SK-N-SH (cell line): ENCODE measurements at regions not wholly inside any gene's neighbourhood (a gene's known extent, or its start where the extent isn't known, plus 50 kb on each side); places are given as distances from the start of the nearest gene placed in this dataset.

Experiments used
- CTCF ChIA-PET: fragments of 300-600, 350-600 bp; formaldehyde crosslinking; extraction: SDS; loops from one replicate; lab custom pipeline; 2021; lab: Yijun Ruan, JAX
- POLR2A ChIA-PET: fragments of 350-600 bp; sonication (Branson Sonifier 250); formaldehyde crosslinking; extraction: SDS; loops from one replicate; lab custom pipeline; 2020; ENCODE audit warnings: antibody characterized with exemption, inconsistent platforms; lab: Yijun Ruan, JAX
- DNase-seq: peaks from one replicate; pipeline ENCODE4 v3.0.0; 2012
- H2AFZ ChIP-seq: fragments of 200-600 bp; sonication (generic); 2 replicates; pipeline ENCODE4 v1.8.1; 2016; ENCODE audit warnings: antibody characterized with exemption, mild to moderate bottlenecking, low read depth
- H3F3A ChIP-seq: fragments of 200-600 bp; sonication (generic); replicated peaks from 2 replicates; pipeline ENCODE3; 2016; ENCODE audit warnings: antibody characterized with exemption, mild to moderate bottlenecking; ENCODE audit not compliant: insufficient read depth
- H3K27ac ChIP-seq, 2 experiments: fragments of 200-500 bp in 1 of 2; fragments of 200-600 bp in 1 of 2; sonication (Bioruptor generic) in 1 of 2; sonication (generic), shearing (Covaris generic) in 1 of 2; 2 replicates each; pipeline versions ENCODE4 v1.5.1 to v1.6.1; 2014 to 2016; ENCODE audit warnings: low read depth in 2 of 2, inconsistent platforms in 1 of 2, low read length in 1 of 2, mild to moderate bottlenecking in 1 of 2, mixed read lengths in 1 of 2
- H3K27me3 ChIP-seq: fragments of 200-600 bp; sonication (generic), shearing (Covaris generic); 2 replicates; pipeline ENCODE4 v1.6.1; 2016; ENCODE audit warnings: mixed run types; ENCODE audit not compliant: insufficient read depth
- H3K36me3 ChIP-seq, 2 experiments: fragments of 200-500 bp in 1 of 2; fragments of 200-600 bp in 1 of 2; sonication (Bioruptor generic) in 1 of 2; sonication (generic) in 1 of 2; replicated peaks in 1 of 2; 2 replicates each; pipeline versions ENCODE3 to v1.5.1; 2014 to 2016; ENCODE audit warnings: low read length in 1 of 2, mild to moderate bottlenecking in 1 of 2; ENCODE audit not compliant: insufficient read depth in 2 of 2, control insufficient read depth in 1 of 2
- H3K4me1 ChIP-seq, 2 experiments: fragments of 200-500 bp in 1 of 2; fragments of 200-600 bp in 1 of 2; sonication (Bioruptor generic) in 1 of 2; sonication (generic), shearing (Covaris generic) in 1 of 2; 2 replicates each; pipeline versions ENCODE4 v1.5.1 to v1.6.1; 2014 to 2016; ENCODE audit warnings: low read depth in 1 of 2, low read length in 1 of 2, mixed run types in 1 of 2; ENCODE audit not compliant: insufficient read depth in 2 of 2, control insufficient read depth in 1 of 2
- H3K4me2 ChIP-seq: fragments of 200-600 bp; sonication (generic), shearing (Covaris generic); 2 replicates; pipeline ENCODE4 v1.6.1; 2017; ENCODE audit warnings: mixed run types
- H3K4me3 ChIP-seq, 2 experiments: fragments of 200-500 bp in 1 of 2; fragments of 200-600 bp in 1 of 2; sonication (Bioruptor generic) in 1 of 2; sonication (generic), shearing (Covaris generic) in 1 of 2; 2 replicates each; pipeline versions ENCODE4 v1.5.1 to v1.8.1; 2014 to 2016; ENCODE audit warnings: low read depth in 2 of 2, inconsistent platforms in 1 of 2, low read length in 1 of 2, mild to moderate bottlenecking in 1 of 2, mixed read lengths in 1 of 2, moderate library complexity in 1 of 2
- H3K79me2 ChIP-seq: fragments of 200-600 bp; sonication (generic); 2 replicates; pipeline ENCODE4 v1.8.1; 2017; ENCODE audit warnings: mild to moderate bottlenecking; ENCODE audit not compliant: insufficient read depth
- H3K9ac ChIP-seq: fragments of 200-600 bp; sonication (generic); 2 replicates; pipeline ENCODE4 v1.6.1; 2017; ENCODE audit warnings: mixed run types
- H3K9me2 ChIP-seq: fragments of 200-600 bp; sonication (generic); 2 replicates; pipeline ENCODE4 v1.6.1; 2017; ENCODE audit warnings: mixed run types
- H3K9me3 ChIP-seq: fragments of 200-600 bp; sonication (generic); 2 replicates; pipeline ENCODE4 v1.6.1; 2017; ENCODE audit warnings: mixed run types, mild to moderate bottlenecking, moderate library complexity
- H4K20me1 ChIP-seq: fragments of 200-600 bp; sonication (generic); 2 replicates; pipeline ENCODE4 v1.6.1; 2017; ENCODE audit warnings: mild to moderate bottlenecking, mixed run types; ENCODE audit not compliant: insufficient read depth
- MXI1 ChIP-seq: IDR thresholded peaks from 2 replicates; pipeline ENCODE4 v1.6.1; 2012; ENCODE audit warnings: mild to moderate bottlenecking, low read depth, low read length, improper control_type of control experiment
- RFX5 ChIP-seq: IDR thresholded peaks from 2 replicates; pipeline ENCODE4 v1.6.1; 2012; ENCODE audit warnings: mild to moderate bottlenecking, improper control_type of control experiment, low read length
- RXRA ChIP-seq: IDR thresholded peaks from 2 replicates; pipeline ENCODE4 v1.4.0; 2012; ENCODE audit warnings: low read depth, mild to moderate bottlenecking, borderline replicate concordance
- SIN3A ChIP-seq: IDR thresholded peaks from 2 replicates; pipeline ENCODE4 v1.6.1; 2012; ENCODE audit warnings: low read depth, mild to moderate bottlenecking, low read length, moderate library complexity, borderline replicate concordance
- TAF1 ChIP-seq: IDR thresholded peaks from 2 replicates; pipeline ENCODE4 v1.6.1; 2012; ENCODE audit warnings: low read depth, mild to moderate bottlenecking, low read length, moderate library complexity, borderline replicate concordance
- TF ChIP-seq, protein P1 (sequence below): IDR thresholded peaks from 2 replicates; pipeline ENCODE4 v1.4.0; 2012; ENCODE audit warnings: low read depth, borderline replicate concordance
- TF ChIP-seq, protein P2 (sequence below): IDR thresholded peaks from 2 replicates; pipeline ENCODE4 v1.6.1; 2012; ENCODE audit warnings: mild to moderate bottlenecking, low read depth, low read length, moderate library complexity
- TF ChIP-seq, protein P3 (sequence below): fragments of 150-350 bp; IDR thresholded peaks from 2 replicates; pipeline ENCODE4 v1.6.1; 2016; ENCODE audit warnings: mild to moderate bottlenecking, low read depth, low read length

DNA sequence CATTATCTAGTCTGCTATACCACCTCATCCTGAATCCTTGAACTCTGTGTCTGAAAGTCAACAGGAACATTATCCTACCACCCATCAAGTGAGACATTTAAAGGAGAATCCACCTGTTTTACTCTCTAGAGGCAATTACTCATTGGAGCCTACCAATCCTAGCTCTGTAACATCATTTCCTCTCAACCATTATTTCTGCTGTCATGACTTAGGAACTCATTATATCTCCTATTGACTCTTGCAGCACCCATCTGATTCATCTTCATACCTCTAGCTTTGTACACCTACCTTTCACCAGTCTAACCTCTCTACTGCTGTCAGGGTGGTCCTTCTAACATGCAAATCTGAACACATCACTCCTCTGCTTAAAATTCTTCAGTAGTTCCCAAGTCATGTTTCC, 481.5 kb downstream of the NFIB start:
- no peak overlapping the region for H3K9ac ChIP-seq
- no peaks in the 10 kb centered on the region for H3K79me2 ChIP-seq
- TF ChIP-seq RFX5 (no peak), TAF1 (no peak)
- TF ChIP-seq, protein P1, sequence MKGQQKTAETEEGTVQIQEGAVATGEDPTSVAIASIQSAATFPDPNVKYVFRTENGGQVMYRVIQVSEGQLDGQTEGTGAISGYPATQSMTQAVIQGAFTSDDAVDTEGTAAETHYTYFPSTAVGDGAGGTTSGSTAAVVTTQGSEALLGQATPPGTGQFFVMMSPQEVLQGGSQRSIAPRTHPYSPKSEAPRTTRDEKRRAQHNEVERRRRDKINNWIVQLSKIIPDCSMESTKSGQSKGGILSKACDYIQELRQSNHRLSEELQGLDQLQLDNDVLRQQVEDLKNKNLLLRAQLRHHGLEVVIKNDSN: no peak
- TF ChIP-seq, protein P2, sequence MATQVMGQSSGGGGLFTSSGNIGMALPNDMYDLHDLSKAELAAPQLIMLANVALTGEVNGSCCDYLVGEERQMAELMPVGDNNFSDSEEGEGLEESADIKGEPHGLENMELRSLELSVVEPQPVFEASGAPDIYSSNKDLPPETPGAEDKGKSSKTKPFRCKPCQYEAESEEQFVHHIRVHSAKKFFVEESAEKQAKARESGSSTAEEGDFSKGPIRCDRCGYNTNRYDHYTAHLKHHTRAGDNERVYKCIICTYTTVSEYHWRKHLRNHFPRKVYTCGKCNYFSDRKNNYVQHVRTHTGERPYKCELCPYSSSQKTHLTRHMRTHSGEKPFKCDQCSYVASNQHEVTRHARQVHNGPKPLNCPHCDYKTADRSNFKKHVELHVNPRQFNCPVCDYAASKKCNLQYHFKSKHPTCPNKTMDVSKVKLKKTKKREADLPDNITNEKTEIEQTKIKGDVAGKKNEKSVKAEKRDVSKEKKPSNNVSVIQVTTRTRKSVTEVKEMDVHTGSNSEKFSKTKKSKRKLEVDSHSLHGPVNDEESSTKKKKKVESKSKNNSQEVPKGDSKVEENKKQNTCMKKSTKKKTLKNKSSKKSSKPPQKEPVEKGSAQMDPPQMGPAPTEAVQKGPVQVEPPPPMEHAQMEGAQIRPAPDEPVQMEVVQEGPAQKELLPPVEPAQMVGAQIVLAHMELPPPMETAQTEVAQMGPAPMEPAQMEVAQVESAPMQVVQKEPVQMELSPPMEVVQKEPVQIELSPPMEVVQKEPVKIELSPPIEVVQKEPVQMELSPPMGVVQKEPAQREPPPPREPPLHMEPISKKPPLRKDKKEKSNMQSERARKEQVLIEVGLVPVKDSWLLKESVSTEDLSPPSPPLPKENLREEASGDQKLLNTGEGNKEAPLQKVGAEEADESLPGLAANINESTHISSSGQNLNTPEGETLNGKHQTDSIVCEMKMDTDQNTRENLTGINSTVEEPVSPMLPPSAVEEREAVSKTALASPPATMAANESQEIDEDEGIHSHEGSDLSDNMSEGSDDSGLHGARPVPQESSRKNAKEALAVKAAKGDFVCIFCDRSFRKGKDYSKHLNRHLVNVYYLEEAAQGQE: no peak
- no peaks in the 10 kb centered on the region for H3K4me1 ChIP-seq
- H3F3A ChIP-seq: no peaks in the 10 kb centered on the region
- peaks cover 11% of the 10 kb centered on the region; the same call in 1 of the 2 replicates for H3K9me3 ChIP-seq
- H3K4me2 ChIP-seq: no peak overlapping the region
- H3K9me2 ChIP-seq: no peaks in the 10 kb centered on the region
- H4K20me1 ChIP-seq: no peaks in the 10 kb centered on the region
- ChIA-PET POLR2A (no interaction called here), CTCF (interaction anchor here (0.7 kb wide), 1 partner anchor 8 kb away, joined by 3 read pairs; no protein-coding TSS in a partner anchor)
- H3K27ac ChIP-seq: no peak overlapping the region
- H3K4me3 ChIP-seq: no peak overlapping the region
- H3K36me3 ChIP-seq: no peaks in the 10 kb centered on the region
- no peaks in the 10 kb centered on the region for H3K27me3 ChIP-seq
- H2AFZ ChIP-seq: no peak overlapping the region
- DNase-seq: no peak

DNA sequence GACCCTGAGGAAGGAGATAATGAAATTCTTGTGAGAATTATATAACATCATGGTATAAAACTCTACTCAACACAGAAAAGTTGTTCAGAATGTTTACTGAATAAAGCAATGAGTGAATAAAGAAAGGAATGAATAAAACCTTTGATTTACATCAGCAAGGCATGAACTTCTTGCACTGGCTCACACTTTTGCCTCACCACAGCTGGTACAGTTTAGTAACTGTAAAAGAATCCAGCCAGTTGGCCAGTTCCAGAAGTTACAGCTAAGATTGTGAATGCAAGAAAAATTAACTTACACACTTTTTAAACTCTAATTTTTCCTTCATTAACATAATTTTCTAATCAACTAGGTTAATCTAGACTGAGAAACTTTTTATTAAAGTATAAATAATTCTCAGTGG, 490.9 kb downstream of the NFIB start:
- Histone ChIP-seq H4K20me1 (no peaks in the 10 kb centered on the region), H3K9ac (no peak overlapping the region), H3K4me2 (no peak overlapping the region), H3K9me3 (no peaks in the 10 kb centered on the region), H2AFZ (no peak overlapping the region), H3K4me3 (no peak overlapping the region), H3K36me3 (no peaks in the 10 kb centered on the region), H3K27ac (no peak overlapping the region), H3K4me1 (no peaks in the 10 kb centered on the region), H3F3A (no peaks in the 10 kb centered on the region), H3K79me2 (no peaks in the 10 kb centered on the region), H3K9me2 (no peaks in the 10 kb centered on the region), H3K27me3 (no peaks in the 10 kb centered on the region)
- POLR2A ChIA-PET: no interaction called here
- no peak for TF ChIP-seq RXRA
- no peak for TF ChIP-seq SIN3A
- TF ChIP-seq MXI1: no peak
- TF ChIP-seq, protein P3, sequence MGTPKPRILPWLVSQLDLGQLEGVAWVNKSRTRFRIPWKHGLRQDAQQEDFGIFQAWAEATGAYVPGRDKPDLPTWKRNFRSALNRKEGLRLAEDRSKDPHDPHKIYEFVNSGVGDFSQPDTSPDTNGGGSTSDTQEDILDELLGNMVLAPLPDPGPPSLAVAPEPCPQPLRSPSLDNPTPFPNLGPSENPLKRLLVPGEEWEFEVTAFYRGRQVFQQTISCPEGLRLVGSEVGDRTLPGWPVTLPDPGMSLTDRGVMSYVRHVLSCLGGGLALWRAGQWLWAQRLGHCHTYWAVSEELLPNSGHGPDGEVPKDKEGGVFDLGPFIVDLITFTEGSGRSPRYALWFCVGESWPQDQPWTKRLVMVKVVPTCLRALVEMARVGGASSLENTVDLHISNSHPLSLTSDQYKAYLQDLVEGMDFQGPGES: no peak
- DNase-seq: no peak
- CTCF ChIA-PET: no interaction called here
